ENCODE measurements at regions not wholly inside any gene's neighbourhood (a gene's known extent, or its start where the extent isn't known, plus 50 kb on each side); places are given as distances from the start of the nearest gene placed in this dataset.

DNA sequence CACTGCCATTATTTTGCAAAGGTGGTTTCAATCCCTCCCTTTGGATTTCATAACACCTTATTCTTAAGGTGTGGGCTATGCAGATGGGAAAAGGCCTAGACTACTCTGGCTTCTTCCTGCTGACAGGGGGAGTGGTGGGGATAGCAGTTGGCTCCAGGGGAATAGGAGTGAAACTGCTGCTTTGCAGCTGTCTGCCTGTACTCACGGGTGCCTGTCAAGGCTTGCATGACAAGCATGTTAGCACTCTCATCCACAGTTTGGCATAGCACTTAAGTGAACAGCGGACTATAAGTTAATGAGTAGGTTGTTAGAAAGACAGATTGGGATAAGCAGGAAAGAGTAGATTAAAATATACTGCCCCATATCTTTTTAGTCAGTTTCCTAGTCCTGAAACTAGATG, 287.5 kb upstream of the DAB1 start:
- no peaks in the 10 kb centered on the region for H3K27me3 ChIP-seq (ENCODE audit: insufficient read depth, low read length)
- no peaks in the 10 kb centered on the region for H3K36me3 ChIP-seq (ENCODE audit: insufficient read depth, low read length)
- H3K27ac ChIP-seq (ENCODE audit: low read depth, low read length): no peak overlapping the region
- H3K4me2 ChIP-seq (ENCODE audit: insufficient read depth, low read length): no peak overlapping the region
- no peak overlapping the region for H2AFZ ChIP-seq (ENCODE audit: low read length)
- no peaks in the 10 kb centered on the region for H4K20me1 ChIP-seq (ENCODE audit: insufficient read depth, low read length)
- peaks cover 2% of the 10 kb centered on the region for H3K9me3 ChIP-seq (ENCODE audit: low read depth, low read length)
- H3K4me3 ChIP-seq (ENCODE audit: insufficient read depth, low read length): no peak overlapping the region
- TF ChIP-seq, protein P1, sequence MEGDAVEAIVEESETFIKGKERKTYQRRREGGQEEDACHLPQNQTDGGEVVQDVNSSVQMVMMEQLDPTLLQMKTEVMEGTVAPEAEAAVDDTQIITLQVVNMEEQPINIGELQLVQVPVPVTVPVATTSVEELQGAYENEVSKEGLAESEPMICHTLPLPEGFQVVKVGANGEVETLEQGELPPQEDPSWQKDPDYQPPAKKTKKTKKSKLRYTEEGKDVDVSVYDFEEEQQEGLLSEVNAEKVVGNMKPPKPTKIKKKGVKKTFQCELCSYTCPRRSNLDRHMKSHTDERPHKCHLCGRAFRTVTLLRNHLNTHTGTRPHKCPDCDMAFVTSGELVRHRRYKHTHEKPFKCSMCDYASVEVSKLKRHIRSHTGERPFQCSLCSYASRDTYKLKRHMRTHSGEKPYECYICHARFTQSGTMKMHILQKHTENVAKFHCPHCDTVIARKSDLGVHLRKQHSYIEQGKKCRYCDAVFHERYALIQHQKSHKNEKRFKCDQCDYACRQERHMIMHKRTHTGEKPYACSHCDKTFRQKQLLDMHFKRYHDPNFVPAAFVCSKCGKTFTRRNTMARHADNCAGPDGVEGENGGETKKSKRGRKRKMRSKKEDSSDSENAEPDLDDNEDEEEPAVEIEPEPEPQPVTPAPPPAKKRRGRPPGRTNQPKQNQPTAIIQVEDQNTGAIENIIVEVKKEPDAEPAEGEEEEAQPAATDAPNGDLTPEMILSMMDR (IDR thresholded peaks at IDR 0.05; ENCODE audit: extremely low read depth, low read depth, low read length): no peak
- no peaks in the 10 kb centered on the region for H3K4me1 ChIP-seq (ENCODE audit: insufficient read depth, low read length)
- no peaks in the 10 kb centered on the region for H3K79me2 ChIP-seq (ENCODE audit: insufficient read depth, low read length)
- no peak for DNase-seq (ENCODE audit: insufficient read length, low spot score, missing footprints)

DNA sequence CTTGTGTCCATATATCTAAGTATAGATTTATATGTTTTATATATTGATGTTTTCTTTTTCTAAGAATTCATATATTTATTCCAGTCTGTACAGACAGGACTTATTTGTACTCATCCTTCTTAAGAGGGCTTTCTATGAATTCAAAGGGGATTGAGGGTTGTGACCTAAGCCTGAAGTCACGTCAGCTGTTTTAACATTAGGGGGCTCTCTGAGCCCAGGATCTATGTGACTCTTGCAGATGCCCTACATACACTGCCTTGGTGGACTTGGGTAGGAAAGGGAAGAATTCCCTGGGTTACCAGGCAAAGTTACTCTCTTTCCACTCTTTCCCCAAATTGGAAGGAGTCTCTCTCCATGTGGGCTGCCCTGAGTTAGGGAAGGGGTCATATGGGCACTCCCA, 283.8 kb upstream of the DAB1 start:
- Histone ChIP-seq H3K4me3 (ENCODE audit: insufficient read depth, low read length) (no peak overlapping the region), H3K9me3 (ENCODE audit: low read depth, low read length) (no peaks in the 10 kb centered on the region), H3K4me2 (ENCODE audit: insufficient read depth, low read length) (no peak overlapping the region), H4K20me1 (ENCODE audit: insufficient read depth, low read length) (no peaks in the 10 kb centered on the region), H2AFZ (ENCODE audit: low read length) (no peak overlapping the region), H3K4me1 (ENCODE audit: insufficient read depth, low read length) (no peaks in the 10 kb centered on the region), H3K27me3 (ENCODE audit: insufficient read depth, low read length) (no peaks in the 10 kb centered on the region), H3K27ac (ENCODE audit: low read depth, low read length) (no peak overlapping the region), H3K36me3 (ENCODE audit: insufficient read depth, low read length) (no peaks in the 10 kb centered on the region), H3K79me2 (ENCODE audit: insufficient read depth, low read length) (no peaks in the 10 kb centered on the region)
- TF ChIP-seq, protein P1 (IDR thresholded peaks at IDR 0.05; ENCODE audit: extremely low read depth, low read depth, low read length): no peak
- no peak for DNase-seq (ENCODE audit: insufficient read length, low spot score, missing footprints)

DNA sequence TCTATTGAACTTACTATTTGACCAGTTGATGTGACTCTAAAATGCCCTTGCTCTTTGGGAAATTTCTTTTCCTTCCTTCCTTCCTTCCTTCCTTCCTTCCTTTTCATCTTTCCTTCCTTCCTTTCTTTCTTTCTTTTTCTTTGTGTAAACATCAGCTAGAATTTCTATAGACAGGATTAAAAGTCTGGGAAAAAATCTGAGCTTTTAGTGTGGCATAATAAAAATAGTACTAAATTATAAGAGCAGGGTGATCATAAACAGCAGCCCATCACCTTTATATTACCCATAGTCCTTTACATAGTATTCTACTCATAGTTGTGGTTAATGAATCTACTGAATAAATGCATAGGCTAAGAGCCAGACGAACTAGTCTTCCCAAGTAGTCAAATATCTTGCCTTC, 281.0 kb upstream of the DAB1 start:
- TF ChIP-seq, protein P1 (IDR thresholded peaks at IDR 0.05; ENCODE audit: extremely low read depth, low read depth, low read length): no peak
- no peak overlapping the region for H2AFZ ChIP-seq (ENCODE audit: low read length)
- H4K20me1 ChIP-seq (ENCODE audit: insufficient read depth, low read length): no peaks in the 10 kb centered on the region
- H3K4me1 ChIP-seq (ENCODE audit: insufficient read depth, low read length): no peaks in the 10 kb centered on the region
- no peaks in the 10 kb centered on the region for H3K9me3 ChIP-seq (ENCODE audit: low read depth, low read length)
- H3K27me3 ChIP-seq (ENCODE audit: insufficient read depth, low read length): no peaks in the 10 kb centered on the region
- no peak overlapping the region for H3K27ac ChIP-seq (ENCODE audit: low read depth, low read length)
- no peak overlapping the region for H3K4me3 ChIP-seq (ENCODE audit: insufficient read depth, low read length)
- DNase-seq (ENCODE audit: insufficient read length, low spot score, missing footprints): no peak
- no peak overlapping the region for H3K4me2 ChIP-seq (ENCODE audit: insufficient read depth, low read length)
- H3K79me2 ChIP-seq (ENCODE audit: insufficient read depth, low read length): no peaks in the 10 kb centered on the region
- no peaks in the 10 kb centered on the region for H3K36me3 ChIP-seq (ENCODE audit: insufficient read depth, low read length)

DNA sequence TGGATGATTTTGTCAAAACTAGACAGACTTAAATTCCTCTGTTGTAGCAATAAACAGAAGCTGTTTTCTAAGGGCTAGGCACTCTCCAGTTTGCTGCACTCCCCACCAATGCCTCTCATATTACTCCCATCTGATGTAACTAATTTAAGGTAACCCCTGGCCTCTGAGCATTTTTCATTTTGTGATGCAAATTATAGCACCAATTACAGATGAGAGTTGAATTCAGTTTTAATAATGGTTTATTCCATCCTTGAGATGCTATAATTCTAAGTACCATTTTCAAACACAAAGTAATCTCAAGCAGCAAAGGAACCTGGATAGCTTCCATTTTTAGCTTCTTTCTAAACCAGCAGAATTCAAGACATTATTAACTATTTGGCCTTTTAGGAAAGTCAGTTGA, 280.4 kb upstream of the DAB1 start:
- TF ChIP-seq, protein P1 (IDR thresholded peaks at IDR 0.05; ENCODE audit: extremely low read depth, low read depth, low read length): no peak
- no peak overlapping the region for H3K4me3 ChIP-seq (ENCODE audit: insufficient read depth, low read length)

More for the DNA sequence above, 280.4 kb upstream of the DAB1 start:
- Histone ChIP-seq H2AFZ (ENCODE audit: low read length) (no peak overlapping the region), H3K27ac (ENCODE audit: low read depth, low read length) (no peak overlapping the region), H3K79me2 (ENCODE audit: insufficient read depth, low read length) (no peaks in the 10 kb centered on the region), H3K9me3 (ENCODE audit: low read depth, low read length) (no peaks in the 10 kb centered on the region), H3K4me1 (ENCODE audit: insufficient read depth, low read length) (no peaks in the 10 kb centered on the region), H4K20me1 (ENCODE audit: insufficient read depth, low read length) (no peaks in the 10 kb centered on the region), H3K4me2 (ENCODE audit: insufficient read depth, low read length) (no peak overlapping the region), H3K36me3 (ENCODE audit: insufficient read depth, low read length) (no peaks in the 10 kb centered on the region), H3K27me3 (ENCODE audit: insufficient read depth, low read length) (no peaks in the 10 kb centered on the region)
- DNase-seq (ENCODE audit: insufficient read length, low spot score, missing footprints): no peak
